ENCODE measurements at regions not wholly inside any gene's neighbourhood (a gene's known extent, or its start where the extent isn't known, plus 50 kb on each side); places are given as distances from the start of the nearest gene placed in this dataset.

DNA sequence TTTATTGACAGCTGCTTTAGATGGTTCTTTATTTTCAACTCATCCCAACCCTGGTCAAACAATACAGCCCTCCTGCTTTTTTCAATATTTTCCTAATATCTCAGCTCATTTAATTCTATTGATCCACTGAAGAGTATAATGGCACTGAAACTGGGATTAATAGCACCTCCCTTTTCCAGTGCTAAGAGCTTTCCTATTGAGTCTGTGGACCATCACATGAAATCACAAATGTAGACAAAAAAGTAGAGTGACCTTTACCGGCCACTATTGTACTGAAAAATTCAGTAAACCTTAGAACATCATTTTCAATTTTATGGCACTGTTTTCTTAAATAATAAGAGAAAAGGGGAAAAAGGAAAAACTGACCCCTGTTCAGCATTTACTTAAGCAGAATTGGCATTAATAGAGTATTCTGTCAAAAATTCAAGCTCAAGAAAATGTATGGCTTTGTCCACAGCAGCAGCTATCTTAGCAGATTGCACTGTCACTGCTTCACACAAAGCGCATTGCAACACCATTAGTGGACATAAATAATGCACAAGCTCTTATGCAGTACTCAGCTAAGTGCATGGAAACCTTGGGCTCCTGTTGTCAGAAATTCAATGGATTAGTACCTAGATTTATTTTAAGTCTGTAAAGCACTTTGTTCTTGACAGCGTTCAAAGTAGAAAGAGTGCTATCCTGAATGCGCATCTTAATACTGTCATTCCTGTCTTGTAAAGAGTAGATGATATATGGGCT, 851.0 kb upstream of the KLHL1 start:
- TF ChIP-seq POLR2A (IDR thresholded peaks at IDR 0.05; ENCODE audit: low read depth, low read length), result no peak
- TF ChIP-seq, protein P1, sequence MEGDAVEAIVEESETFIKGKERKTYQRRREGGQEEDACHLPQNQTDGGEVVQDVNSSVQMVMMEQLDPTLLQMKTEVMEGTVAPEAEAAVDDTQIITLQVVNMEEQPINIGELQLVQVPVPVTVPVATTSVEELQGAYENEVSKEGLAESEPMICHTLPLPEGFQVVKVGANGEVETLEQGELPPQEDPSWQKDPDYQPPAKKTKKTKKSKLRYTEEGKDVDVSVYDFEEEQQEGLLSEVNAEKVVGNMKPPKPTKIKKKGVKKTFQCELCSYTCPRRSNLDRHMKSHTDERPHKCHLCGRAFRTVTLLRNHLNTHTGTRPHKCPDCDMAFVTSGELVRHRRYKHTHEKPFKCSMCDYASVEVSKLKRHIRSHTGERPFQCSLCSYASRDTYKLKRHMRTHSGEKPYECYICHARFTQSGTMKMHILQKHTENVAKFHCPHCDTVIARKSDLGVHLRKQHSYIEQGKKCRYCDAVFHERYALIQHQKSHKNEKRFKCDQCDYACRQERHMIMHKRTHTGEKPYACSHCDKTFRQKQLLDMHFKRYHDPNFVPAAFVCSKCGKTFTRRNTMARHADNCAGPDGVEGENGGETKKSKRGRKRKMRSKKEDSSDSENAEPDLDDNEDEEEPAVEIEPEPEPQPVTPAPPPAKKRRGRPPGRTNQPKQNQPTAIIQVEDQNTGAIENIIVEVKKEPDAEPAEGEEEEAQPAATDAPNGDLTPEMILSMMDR (IDR thresholded peaks at IDR 0.05; ENCODE audit: extremely low read depth in 1 of 2, insufficient read depth in 1 of 2, low read depth in 1 of 2, low read length in 2 of 2), result no peak
- no peak for TF ChIP-seq GATA2 (IDR thresholded peaks at IDR 0.05; ENCODE audit: insufficient read depth, insufficient read length, low read depth, low read length)
- TF ChIP-seq EZH2 (IDR thresholded peaks at IDR 0.05; ENCODE audit: borderline replicate concordance, low read depth, low read length, severe bottlenecking), result no peak
- TF ChIP-seq, protein P2, sequence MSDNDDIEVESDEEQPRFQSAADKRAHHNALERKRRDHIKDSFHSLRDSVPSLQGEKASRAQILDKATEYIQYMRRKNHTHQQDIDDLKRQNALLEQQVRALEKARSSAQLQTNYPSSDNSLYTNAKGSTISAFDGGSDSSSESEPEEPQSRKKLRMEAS (IDR thresholded peaks at IDR 0.05; ENCODE audit: insufficient read depth, insufficient read length), result no peak
- no peak for TF ChIP-seq MYC (IDR thresholded peaks at IDR 0.05; ENCODE audit: low read depth, low read length)
